ENCODE measurements at regions not wholly inside any gene's neighbourhood (a gene's known extent, or its start where the extent isn't known, plus 50 kb on each side); places are given as distances from the start of the nearest gene placed in this dataset.
"Not testable (repeated sequence)": the region's sequence is repeated elsewhere in the genome, so short reads cannot be mapped to it uniquely, and the experiment has no call there.

DNA sequence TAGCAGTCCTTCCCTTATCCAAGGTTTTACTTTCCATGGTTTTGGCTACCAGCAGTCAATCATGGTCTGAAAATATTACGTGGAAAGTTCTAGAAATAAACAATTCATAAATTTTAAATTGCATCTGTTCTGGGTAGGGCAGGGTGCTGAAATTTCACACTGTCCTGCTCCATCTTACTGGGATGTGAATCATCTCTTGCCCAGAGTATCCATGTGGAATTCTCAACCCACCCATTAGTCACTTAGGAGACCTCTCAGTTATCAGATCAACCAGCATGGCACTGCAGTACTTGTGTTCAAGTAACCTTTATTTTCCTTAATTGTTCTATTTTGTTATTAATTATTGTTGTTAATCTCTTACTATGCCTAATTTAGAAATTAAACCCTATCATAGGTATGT lies 202.8 kb upstream of the CPHXL start:
- no peak for DNase-seq

- no peak for DNase-seq
These were observed 204.8 kb upstream of the CPHXL start for GRCh38 chr16:75931043-75931442.

- no peak for DNase-seq
These were observed 205.7 kb upstream of the CPHXL start for GRCh38 chr16:75931970-75932369.

DNA sequence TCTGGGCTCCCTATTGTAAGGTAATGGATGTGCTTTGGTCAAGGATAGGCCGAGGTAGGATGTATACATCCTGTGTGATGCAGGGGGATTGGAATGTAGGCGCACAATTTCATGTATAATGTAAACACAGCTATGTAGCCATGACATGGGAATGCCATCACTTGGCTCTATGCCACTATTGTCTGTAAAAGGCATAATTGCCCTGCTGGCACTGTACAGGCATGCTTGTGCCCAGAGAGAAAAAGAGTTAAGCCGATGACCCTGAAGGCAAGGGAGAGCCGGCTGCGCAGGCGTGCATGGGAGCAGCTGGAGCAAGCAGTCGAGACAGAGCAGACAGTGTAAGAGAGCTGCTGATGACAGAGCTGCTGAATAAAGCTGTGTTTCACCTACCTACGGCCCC lies 212.5 kb upstream of the CPHXL start:
- DNase-seq = no peak

DNA sequence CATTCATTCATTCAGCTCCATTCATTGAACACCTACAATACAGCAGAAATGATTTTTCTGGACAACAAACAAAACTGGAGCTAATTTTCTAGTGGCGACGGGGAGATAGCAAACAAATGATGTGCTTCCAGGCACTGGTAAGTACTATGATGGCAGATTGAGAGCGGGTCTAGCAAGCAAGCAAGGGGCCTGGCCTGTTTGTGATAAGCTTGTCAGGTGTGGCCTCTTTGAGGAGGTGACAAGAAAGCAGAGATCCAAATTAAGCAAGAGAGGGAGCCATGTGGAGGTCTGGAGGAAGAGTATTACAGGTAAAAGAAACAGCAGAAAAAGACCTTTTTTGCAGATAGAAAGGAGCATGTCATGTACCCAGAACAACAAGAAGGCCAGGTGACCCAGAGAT lies 216.1 kb upstream of the CPHXL start:
- no peak for DNase-seq

- no peak for DNase-seq
These were observed 216.6 kb upstream of the CPHXL start for GRCh38 chr16:75942936-75943335.

DNA sequence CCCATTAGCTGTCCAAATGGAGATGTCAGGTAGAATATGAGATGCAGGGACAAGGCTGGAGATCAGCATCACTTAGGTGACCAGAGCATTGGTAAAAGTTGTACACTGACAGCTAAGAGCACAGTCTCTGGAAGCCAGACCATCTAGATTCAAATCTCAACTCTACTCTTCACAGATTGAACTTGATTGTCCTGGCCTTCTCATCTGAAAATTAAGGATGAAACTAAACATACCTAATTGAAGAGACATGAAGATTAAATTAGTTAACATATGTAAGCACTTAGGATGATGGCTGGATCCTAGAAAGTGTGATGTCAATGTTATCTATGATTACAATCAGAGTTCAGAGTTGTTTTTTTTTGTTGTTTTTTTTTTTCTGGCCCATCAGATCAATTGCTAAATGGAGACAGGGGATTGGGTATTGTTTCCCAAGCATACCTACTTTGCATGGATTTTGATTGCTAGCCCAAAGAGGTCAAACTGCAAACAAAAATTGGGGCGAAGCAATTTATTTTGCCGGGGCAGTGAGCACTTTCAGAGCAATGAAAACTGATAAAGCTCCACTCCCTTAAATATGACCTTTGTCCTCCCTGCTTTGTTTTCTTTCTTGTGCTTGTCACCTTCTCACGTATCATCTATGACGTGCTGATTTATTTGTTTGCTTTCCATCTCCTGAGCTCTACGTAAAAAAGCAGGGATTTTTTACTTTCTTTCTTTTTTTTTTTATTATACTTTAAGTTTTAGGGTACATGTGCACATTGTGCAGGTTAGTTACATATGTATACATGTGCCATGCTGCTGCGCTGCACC lies 217.6 kb upstream of the CPHXL start:
- no peak for DNase-seq

DNA sequence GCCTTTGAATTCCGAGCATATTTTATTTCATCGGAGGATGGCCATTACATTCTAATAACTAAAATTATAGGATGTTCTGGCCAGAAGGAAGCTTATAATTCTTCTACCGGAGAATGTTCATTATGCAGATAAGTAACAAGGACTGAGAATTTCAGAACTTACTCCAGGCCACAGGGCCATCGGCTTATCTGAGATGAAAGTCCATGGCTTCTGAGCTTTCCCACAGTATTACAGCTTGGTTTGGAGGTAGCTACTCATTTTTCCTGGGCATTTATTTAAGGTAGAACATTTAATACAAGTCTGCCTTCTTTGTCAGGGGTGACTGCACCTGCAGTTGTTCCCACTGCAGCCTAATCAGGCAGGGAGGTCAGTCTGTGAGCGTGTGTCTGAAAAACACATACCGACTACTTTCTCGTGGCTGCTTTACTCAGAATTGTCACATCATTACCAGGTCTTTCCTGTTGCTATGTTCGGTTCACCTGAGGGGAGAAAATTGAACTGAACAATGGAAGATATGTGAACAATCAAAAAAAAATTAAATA lies 219.7 kb upstream of the CPHXL start:
- no peak for DNase-seq

GRCh38 chr16:75947626-75948239 lies 221.4 kb upstream of the CPHXL start:
- DNase-seq = no peak

- DNase-seq = no peak
These were observed 222.2 kb upstream of the CPHXL start for GRCh38 chr16:75948441-75948840.

DNA sequence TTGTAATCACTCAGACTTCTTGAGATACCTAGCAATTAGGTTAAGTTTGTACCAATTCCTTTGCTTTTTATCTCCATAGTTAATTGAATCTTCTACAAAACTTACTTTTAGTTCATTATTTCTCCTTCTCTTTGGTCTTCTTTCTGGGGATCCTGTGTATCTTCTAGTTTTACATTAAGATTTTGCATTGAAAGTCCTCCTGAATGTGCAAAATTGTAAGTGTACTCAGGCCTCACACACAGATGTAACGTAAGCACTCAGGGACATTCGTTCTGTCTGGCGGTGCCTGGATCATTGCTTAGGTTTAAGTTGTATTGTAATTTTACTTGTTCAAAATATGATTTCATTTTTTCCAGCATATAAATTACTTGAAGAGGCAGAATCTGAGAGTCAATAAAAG lies 222.6 kb upstream of the CPHXL start:
- no peak for DNase-seq

DNA sequence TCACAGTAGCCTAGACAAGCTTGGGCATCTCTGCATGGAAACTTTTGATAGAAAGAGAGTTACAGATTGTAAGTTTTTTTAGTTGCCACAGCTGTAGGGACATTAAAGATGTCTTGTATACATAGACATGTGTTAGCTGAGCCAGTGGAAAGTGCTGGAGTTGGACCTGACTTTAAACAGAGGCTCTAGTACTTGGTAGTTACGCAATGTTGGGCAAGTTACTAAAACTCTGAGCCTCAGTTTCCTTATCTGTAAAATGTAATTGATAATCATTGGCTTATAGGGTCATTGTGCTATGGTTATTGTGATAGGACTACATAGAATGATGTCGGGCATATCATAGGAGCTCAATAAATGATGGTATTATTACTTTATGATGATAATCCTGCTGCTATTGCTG lies 225.8 kb upstream of the CPHXL start:
- DNase-seq = no peak

GRCh38 chr16:75957870-75958269 lies 231.6 kb upstream of the CPHXL start:
- peak; percentile 30 for DNase-seq

DNA sequence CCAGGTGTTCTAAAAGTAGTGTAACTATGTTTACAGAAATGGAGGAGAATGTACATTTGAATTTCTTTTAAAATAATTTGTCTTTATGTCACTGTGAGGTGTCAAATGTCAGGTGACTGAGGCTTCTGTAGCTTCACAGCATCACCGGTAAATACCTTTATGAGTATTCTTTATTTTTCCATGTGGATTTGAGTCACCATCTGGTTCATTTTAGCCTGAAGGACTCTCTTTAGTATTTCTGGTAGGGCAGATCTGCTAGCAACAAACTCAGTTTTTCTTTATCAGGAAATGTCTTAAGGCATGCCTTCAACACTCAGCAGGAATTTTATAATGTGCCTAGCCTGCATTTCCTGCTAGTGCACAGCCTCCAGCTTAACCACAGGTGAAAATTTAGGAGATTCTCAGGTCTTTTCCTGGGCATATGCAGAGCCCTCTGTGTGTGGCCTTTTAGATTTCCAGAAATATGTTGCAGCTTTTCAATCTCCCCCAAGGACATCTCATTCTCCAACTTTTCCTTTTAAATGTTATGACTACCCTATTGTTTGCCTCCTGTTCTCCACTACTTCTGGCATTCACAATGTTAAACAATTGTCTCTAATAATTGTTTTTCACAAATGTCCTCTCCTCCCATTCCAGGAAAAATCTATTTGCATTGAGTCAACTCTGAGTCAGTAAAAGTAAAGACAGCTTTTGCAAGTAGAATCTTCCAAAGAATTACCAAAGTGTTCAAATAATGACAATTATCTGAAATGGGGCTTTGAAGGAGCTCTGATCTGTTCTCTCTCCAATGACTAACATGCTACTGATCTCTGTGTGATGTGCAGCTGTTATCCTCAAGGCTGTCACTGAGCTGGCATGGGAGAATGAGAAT lies 239.4 kb upstream of the CPHXL start:
- DNase-seq = no peak

DNA sequence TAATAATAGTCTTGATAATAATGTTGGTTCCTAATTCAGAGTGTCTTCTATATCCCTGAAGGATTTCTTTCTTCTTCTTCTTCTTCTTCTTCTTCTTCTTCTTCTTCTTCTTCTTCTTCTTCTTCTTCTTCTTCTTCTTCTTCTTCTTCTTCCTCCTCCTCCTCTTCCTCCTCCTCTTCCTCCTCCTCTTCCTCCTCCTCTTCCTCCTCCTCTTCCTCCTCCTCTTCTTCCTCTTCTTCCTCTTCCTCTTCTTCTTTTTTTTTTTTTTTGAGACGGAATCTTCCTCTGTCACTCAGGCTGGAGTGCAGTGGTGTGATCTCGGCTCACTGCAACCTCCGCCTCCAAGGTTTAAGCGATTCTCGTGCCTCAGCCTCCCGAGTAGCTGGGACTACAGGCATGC lies 242.8 kb upstream of the CPHXL start:
- DNase-seq = not testable (repeated sequence)

DNA sequence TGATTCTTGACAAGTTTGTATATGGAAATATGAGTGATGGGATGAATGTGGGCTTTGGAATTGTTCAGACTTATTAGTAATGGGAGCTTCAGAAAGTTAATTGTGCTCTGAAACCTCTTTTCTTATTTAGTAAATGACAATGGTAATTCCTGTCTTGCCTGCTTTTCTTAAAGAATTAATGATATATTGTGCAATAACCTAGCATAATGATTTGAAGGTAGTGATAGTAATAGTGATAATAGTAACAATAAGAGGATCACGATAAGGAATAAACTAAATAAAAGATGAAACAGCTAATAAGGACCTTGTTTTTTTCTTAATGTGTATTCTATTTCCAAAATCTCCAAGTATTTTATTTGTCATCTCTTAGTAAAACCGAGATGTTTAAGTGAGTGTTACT lies 245.0 kb upstream of the CPHXL start:
- DNase-seq = no peak

DNA sequence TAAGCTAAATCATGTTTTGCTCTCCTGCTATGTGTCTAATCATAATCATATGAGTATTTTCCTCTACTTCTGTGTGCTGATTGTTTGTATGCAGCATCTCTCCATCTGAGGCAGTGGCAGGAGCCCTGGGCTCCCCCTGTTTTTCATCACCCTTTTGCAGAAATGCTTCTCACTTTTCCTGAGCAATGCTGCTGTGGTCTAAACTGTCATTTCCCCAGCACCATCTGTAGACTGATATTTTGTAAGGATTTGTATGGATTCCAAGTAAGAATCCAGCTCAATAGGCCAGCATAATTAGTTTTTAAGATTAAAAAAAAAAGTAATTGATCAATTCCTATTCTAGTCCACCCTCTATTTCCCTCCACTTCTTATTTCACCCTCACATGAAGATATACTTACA lies 257.0 kb upstream of the CPHXL start:
- no peak for DNase-seq

DNA sequence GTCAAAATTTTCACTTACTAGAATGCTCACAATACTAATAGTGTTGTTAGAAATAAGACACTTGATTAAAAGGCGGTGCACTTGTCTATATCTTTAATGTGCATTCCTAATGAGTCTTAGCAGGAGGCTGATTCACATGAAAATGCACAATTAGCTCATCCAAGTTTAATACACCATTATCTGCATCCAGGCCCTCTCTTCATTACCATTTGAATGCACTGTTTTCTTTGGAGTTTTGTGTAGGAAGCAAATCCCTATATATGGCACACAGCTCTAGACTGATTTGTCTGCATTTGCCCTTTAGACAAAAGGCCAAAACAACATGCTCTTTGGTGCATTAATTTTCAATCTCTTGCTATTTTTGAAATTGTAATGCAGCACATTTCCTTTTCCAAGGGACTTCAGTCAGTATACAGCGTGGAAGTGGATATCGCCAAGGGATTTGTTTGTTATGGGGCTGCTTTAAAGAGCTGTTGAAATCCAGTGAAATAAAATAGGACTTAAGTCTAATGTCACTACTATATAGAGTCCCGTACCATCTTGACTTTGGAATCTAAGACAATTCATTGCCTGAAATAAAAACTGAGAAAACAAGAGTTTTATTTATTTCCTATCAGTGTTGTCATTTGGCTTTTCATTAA lies 257.6 kb upstream of the CPHXL start:
- no peak for DNase-seq

GRCh38 chr16:75987323-75987722 lies 261.0 kb upstream of the CPHXL start:
- DNase-seq = no peak

DNA sequence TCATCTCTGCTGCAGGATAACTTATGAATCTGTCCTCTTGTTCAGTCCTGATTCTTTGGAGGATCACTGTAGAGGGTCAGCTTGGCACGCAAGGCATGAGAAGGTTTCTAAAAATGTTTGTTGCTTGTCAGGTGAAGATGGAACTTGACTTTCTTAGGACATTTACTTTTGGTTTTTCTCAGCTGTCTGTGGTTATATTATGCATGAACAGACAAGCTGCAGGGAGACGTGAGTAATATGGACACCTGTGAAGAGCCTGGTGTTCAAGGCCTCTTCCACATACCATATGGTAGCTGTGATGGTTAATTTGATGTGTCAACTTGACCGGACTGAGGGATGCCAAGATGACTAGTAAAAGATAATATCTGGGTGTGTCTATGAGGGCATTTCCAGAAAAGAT lies 270.2 kb upstream of the CPHXL start:
- DNase-seq = no peak

GRCh38 chr16:75997606-75998005 lies 271.3 kb upstream of the CPHXL start:
- DNase-seq = no peak

DNA sequence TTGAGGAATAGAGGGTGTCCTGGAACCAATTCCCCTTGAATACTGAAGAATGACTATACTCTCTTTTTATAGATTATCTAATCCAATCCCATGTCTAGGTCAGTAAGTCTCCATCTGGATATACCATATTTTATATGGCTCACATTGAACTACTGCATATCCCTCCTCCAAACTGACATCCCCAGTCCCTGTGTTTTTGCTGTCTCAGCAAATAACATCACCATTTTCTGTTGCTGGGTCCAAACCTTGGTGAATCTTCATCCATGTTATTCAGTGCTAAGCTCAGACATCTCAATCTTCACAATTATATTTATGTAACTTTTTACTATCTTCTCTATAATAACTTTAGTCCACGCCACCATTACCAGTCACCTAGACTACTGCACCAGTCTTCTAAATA lies 269.6 kb upstream of the CNTNAP4 start:
- no peak for DNase-seq

DNA sequence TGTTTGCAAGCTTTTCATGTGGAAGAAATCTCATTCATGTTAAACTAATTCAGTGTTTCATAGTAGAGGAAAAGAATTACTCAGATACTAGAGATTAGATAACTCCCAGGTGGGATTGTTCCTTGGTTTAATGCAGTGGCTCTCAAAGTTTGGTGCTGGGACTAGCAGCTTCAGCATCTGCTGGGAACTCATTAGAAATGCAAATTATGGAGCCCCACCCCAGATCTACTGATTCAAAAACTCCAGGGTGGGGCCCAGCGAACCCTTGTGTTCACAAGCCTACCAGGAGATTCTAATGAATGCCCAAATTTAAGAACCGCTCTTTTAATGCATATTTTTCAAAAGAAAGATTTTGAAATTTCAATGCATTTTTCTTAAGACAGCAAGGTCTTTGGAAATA lies 253.4 kb upstream of the CNTNAP4 start:
- no peak for DNase-seq
